Right hindlimb (tissue), 1 donor: ENCODE measurements at regions not wholly inside any gene's neighbourhood (a gene's known extent, or its start where the extent isn't known, plus 50 kb on each side); places are given as distances from the start of the nearest gene placed in this dataset.
"Not testable (repeated sequence)": the region's sequence is repeated elsewhere in the genome, so short reads cannot be mapped to it uniquely, and the experiment has no call there.

Experiments used
- DNase-seq: peaks from one replicate; pipeline ENCODE4 v3.0.0-alpha.2; 2018

DNA sequence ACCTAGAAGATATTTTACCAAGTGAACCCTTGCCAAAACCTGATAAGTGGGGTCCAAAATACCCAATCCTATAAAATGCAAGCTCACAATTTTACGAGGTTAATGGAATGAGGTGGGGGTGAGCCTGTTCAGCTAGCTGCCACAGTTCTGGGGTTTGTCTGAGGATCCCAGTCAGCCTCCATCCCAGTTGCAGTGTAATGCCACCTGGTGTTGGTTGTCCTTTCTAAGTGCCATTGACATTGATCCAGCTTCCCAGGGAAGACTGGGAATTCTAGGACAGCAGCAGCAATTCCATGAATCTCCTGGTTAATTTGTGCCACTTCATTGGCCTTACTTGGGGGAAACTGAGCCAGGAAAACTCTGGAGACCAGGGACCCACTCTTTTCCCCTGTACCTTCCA lies 298.3 kb downstream of the RWDD3 start:
- no peak for DNase-seq

GRCh38 chr1:95534985-95535384 lies 301.0 kb downstream of the RWDD3 start:
- no peak for DNase-seq

DNA sequence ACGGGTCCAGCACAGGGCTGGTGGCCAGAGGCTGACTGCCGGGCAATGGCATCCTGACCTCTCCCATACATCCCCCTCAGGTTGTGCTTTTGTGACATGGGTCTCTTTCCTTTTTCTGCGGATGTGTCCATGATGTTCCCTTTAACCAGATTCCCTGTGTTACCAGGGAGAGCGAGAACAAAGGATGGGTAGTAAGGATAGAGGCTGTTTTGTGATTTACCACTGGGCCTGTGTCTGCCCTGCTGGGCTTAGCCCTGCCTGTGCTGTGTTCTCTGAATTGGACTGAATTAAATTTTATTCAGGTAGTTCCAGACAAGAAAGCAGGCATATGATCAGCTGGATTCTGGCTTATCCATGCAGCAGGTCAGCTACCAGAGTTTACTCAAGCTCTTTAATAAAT lies 301.6 kb downstream of the RWDD3 start:
- DNase-seq: no peak

- no peak for DNase-seq
Observed at GRCh38 chr1:95536501-95536900, 302.5 kb downstream of the RWDD3 start.

DNA sequence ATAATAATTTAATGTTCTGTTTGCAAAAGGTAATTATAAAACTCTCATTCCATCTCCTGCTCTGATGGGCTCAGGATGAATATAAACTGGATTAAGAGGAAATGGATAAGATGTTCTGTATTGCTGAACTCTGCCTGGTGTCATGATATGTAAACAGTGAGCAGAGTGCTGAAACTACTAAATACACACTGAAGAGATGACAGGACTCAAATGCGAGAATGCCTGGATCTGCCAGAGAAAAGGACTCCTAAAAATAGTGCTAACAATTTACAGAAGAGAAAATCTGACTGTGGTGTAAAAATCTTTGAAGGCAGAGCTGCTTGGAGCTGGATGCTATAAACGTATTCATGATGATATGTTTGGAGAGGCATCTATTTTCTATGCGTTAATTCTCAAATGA lies 303.2 kb downstream of the RWDD3 start:
- DNase-seq: no peak

DNA sequence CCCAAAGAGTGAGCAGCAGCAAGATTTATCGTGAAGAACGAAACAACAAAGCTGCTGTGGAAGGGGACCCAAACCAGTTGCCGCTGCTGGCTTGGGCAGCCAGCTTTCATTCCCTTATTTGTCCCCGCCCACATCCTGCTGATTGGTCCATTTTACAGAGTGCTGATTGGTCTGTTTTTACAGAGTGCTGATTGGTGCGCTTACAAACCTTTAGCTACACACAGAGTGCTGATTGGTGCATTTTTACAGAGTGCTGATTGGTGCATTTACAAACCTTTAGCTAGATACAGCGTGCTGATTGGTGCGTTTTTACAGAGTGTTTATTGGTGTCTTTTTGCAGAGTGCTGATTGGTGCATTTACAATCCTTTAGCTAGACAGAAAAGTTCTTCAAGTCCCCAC lies 304.2 kb downstream of the RWDD3 start:
- DNase-seq: not testable (repeated sequence)

- no peak for DNase-seq
Observed at GRCh38 chr1:95542936-95543335, 308.9 kb downstream of the RWDD3 start.

GRCh38 chr1:95547005-95547404 lies 313.0 kb downstream of the RWDD3 start:
- no peak for DNase-seq

- DNase-seq: no peak
Observed at GRCh38 chr1:95548211-95548610, 314.2 kb downstream of the RWDD3 start.

- no peak for DNase-seq
Observed at GRCh38 chr1:95551201-95551600, 317.2 kb downstream of the RWDD3 start.

- DNase-seq: no peak
Observed at GRCh38 chr1:95553595-95553994, 319.6 kb downstream of the RWDD3 start.

- no peak for DNase-seq
Observed at GRCh38 chr1:95554408-95554807, 320.4 kb downstream of the RWDD3 start.

- no peak for DNase-seq
Observed at GRCh38 chr1:95558791-95559190, 324.8 kb downstream of the RWDD3 start.

- DNase-seq: no peak
Observed at GRCh38 chr1:95561346-95561745, 327.3 kb downstream of the RWDD3 start.

DNA sequence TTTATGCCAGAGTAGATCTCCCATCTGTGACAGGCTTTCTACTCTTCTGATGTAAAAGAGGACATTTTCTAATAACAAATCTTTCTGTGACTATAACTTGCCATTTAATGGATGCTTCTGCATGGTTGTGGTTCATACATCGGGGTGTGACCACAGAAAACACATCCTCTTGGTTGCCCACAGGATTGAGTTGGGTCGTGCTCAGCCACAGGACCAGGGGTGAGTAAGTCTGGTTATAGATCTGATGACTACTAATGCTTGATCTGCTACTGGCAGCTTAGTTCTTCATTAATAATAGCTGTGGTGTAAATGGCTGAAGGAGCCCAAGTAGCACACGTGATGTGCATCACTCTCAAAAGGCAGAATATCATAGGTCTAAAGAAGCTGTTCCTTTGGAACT lies 328.2 kb downstream of the RWDD3 start:
- no peak for DNase-seq

GRCh38 chr1:95572002-95572401 lies 338.0 kb downstream of the RWDD3 start:
- DNase-seq: no peak

GRCh38 chr1:95572962-95573361 lies 339.0 kb downstream of the RWDD3 start:
- no peak for DNase-seq

DNA sequence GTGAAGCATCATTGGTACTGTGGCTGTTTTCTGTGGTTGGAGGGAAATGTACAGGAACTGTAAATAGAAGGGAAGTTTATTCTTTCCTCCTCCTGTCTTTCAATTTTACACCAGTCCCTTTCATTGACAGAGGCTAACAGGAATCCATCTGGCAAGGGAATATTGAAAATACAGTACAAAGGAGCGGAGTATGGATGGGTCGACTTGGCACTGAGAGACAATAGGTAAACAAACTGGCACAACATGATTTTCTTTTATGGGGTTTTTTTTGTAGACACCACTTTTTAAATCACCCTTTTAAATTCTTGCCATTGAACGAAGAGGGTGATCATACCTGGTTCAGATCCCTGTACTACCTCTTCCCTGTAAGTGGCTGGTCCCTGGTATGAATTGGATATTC lies 341.3 kb downstream of the RWDD3 start:
- no peak for DNase-seq

DNA sequence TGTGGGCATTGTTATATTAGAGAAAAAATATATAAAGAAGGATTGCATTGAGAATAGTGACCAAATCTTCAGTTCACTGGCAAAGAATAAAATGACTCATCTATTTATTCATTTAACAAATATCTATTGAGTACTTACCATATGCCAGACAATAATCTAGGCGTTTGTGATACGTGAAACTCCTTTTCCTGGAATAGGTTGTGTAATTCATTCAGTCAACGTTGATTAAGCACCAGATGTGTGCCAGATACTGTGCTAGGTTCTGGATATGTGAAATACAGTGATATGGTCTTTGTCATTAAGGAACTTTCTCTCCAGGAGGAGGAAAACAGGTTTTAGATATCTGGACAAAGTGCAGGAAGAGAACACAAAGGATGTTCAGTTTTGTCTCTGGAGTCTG lies 344.5 kb downstream of the RWDD3 start:
- DNase-seq: no peak

GRCh38 chr1:95582191-95582590 lies 348.2 kb downstream of the RWDD3 start:
- no peak for DNase-seq

GRCh38 chr1:95582746-95583145 lies 348.7 kb downstream of the RWDD3 start:
- no peak for DNase-seq

GRCh38 chr1:95583661-95584210 lies 349.7 kb downstream of the RWDD3 start:
- DNase-seq: no peak

DNA sequence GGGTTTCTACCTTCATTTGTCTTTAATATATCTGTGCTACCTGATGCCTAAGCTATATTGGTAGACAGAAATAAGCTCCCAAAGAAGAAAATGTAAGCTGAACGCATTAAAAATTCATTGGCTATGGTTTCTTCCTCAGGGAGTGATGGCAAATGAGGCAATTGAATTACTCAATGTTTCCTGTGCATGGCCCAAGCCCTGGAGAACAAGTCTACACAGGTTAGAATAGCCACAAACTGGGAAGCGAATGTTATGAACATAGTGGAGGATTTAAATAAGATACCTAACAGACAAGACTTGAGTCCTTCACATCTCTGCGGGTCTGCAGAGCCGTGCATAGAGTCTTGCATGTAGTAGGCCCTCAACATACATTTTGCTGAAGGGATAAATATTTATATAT lies 350.3 kb downstream of the RWDD3 start:
- no peak for DNase-seq

GRCh38 chr1:95604771-95605170 lies 370.8 kb downstream of the RWDD3 start:
- no peak for DNase-seq

DNA sequence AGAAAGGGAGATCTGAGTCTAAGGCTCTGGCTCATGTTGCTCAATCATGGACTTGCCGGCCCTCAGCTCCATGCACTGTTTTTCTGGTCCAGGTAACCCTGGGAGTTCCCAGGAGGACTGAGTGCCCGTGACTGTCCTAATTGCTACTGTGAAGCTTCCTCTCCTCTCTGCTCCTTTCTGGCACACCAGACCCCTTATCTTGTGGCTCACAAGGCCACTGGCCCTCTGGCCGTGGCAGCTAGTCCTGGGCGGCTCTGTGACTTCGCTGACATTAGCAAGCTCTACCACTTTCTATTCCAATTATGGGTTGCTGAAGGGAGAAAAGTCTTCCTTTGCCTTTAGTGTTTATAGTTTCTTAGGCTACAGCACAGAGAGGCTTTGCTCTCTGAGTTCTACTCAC lies 380.2 kb downstream of the RWDD3 start:
- no peak for DNase-seq

DNA sequence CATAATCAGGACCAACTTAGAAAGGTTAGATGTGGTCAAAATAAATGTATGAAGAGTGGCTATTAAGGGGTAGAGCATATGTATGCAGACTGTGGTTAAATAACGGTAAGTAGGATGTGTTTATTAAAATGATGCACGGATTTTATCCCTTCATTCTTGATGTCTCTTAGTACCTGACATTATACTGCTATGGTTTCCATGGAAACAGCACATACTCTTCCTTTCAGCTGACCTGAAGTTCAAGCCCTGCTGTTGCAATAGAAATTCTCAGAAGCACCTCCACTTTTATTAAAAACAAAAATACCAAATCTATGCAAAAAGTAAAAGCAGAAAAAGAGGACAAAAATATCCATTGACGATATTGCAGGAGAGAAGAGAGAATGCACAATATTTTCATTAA lies 381.4 kb downstream of the RWDD3 start:
- no peak for DNase-seq
